Retinal pigment epithelial cell (primary cell): ENCODE measurements at regions not wholly inside any gene's neighbourhood (a gene's known extent, or its start where the extent isn't known, plus 50 kb on each side); places are given as distances from the start of the nearest gene placed in this dataset.

Source experiments
- DNase-seq: peaks from one replicate; pipeline ENCODE4 v3.0.0-alpha.2; 2010; ENCODE audit warnings: low read depth
- H3K4me3 ChIP-seq: 2 replicates; pipeline ENCODE4 v1.5.1; 2011; ENCODE audit warnings: mild to moderate bottlenecking, low read length, control low read depth, moderate library complexity
- TF ChIP-seq, protein P1 (sequence below): conservative IDR thresholded peaks from 2 replicates; pipeline ENCODE4 v1.5.1; 2011; ENCODE audit warnings: low read depth, low read length, control low read depth, inconsistent platforms

DNA sequence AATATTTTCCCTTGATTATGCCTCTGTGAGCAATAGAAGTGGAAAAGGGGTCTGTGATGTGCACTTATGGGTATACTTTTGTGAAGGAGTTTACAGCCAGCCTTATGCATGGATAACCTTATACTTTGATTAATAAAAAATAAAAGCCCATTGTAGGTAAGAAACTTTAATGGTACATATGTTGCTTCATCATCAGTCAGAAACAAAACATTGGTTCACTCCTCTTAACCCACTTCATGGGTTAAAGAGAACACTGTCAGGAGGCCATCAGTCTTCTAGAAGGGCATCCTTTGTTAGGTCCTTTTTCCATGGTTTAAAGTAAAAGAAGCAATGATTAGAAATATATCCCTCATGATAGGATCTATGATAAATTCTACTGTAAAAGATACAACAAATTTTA lies 952.1 kb upstream of the MIR17HG start:
- TF ChIP-seq, protein P1, sequence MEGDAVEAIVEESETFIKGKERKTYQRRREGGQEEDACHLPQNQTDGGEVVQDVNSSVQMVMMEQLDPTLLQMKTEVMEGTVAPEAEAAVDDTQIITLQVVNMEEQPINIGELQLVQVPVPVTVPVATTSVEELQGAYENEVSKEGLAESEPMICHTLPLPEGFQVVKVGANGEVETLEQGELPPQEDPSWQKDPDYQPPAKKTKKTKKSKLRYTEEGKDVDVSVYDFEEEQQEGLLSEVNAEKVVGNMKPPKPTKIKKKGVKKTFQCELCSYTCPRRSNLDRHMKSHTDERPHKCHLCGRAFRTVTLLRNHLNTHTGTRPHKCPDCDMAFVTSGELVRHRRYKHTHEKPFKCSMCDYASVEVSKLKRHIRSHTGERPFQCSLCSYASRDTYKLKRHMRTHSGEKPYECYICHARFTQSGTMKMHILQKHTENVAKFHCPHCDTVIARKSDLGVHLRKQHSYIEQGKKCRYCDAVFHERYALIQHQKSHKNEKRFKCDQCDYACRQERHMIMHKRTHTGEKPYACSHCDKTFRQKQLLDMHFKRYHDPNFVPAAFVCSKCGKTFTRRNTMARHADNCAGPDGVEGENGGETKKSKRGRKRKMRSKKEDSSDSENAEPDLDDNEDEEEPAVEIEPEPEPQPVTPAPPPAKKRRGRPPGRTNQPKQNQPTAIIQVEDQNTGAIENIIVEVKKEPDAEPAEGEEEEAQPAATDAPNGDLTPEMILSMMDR: no peak
- DNase-seq: no peak
- no peak overlapping the region for H3K4me3 ChIP-seq

DNA sequence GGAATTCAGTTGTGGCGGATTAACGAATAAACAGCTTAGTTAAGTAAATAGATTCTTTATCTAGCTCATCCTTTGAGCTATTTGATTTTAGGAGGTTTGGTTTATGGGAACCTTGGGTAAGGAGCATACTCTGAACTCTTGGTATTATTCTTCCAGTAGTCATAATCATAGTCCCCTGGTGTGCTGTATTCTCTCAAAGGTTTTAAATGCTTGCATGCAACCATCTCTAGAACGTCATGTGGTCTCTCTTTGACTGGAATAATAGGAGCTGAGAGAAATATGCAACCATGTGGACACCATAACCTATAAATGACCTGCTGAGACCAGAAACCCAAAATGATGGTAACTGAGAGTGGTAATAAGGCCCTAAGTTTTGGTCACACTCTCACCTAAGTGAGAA lies 951.6 kb upstream of the MIR17HG start:
- no peak overlapping the region for H3K4me3 ChIP-seq
- TF ChIP-seq, protein P1: no peak
- DNase-seq: no peak

DNA sequence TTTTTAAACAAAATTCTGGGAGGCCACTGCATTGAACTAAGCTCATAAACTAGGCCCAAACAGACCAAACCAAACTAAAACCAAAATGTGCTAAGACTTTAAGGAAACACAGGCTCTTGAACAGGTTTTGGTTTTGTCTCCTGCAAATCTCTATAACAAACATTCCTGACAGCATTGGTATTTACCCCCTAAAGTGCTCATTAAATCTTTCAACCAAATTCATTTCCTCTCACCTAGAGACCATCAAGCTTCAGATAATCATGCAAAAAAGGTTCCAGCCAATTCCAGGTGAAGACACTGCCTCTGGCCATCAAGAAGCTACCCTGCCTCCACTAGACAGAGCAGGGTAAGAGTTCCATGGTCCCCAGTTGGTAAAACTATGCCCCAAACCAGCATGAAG lies 951.2 kb upstream of the MIR17HG start:
- TF ChIP-seq, protein P1: no peak
- no peak for DNase-seq
- H3K4me3 ChIP-seq: no peak overlapping the region

DNA sequence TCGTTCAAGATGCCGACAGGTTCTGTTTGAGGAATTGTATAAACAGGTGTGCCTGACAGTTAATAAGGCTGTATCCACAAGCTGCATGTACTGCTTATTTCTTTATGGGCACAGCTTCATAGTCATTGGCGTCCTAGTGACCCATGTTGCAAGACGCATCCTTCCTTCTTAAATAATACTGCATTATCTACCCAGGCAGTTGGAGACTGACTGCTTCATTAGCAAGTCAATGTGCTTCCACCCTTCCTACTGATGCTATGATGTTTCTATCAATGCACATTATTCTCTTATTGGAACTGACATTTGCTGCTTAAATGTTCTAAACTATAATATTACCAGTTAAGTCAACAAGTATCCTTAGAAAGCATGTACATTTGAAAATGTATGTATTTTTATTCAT lies 950.0 kb upstream of the MIR17HG start:
- TF ChIP-seq, protein P1: no peak
- no peak overlapping the region for H3K4me3 ChIP-seq
- no peak for DNase-seq

DNA sequence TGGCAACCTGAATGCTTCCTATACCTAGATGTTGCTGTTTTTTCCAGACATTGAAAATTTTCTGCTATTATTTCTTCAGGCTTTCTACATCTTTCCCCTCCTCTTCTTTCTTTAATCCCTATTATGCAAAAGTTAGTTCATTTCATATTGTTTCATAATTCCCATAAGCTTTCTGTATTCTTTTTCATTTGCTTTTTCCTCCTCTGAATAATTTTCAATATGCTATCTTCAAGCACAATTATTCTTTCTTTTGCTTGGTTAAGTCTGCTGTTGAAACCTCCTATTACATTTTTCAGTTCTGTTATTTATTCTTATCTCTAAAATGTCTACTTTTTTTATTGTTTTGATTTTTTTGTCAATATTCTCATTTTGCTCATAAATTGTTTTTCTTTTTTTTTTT lies 947.1 kb upstream of the MIR17HG start:
- DNase-seq: no peak
- TF ChIP-seq, protein P1: no peak
- no peak overlapping the region for H3K4me3 ChIP-seq

DNA sequence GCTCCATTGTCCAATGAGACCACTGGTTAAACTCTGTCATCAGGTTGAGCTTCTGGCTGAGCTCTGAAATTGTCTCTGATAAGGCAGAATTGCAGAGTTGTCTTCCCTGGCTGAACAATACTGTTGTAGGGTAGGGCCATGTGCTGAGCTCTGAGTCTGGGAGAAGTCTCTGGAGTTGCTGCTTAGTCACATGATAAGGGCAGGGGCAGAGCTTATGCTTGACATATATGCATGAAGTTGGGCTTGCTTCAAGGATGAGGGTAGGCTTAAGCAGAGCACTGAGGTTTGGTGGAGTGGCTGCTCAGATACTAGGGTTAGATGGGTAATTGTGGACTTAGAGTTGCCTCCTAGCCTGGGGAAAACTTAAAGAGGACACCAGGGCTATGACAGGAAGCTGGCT lies 946.3 kb upstream of the MIR17HG start:
- no peak overlapping the region for H3K4me3 ChIP-seq
- no peak for DNase-seq
- TF ChIP-seq, protein P1: no peak

DNA sequence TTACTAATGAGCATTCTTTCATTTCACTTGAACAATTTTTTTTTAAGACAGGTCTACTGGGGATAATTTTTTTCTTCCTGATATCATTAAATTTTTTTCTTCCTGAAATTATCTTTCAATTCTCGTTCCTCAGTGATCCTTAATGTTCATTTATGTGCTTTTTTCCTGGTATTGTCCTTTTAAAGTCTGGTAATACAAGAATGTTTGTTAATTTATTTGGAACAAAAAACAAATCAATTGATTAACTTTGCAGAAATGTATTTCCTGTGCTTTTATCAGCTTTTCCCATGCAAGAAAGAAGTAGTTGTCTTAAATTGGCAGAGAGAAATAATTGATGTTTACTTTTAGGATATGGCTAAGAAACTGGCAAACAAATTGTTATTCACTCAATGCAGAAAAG lies 945.4 kb upstream of the MIR17HG start:
- TF ChIP-seq, protein P1: no peak
- no peak overlapping the region for H3K4me3 ChIP-seq
- no peak for DNase-seq
